Heart left ventricle (tissue), 13 donors: ENCODE measurements at regions not wholly inside any gene's neighbourhood (a gene's known extent, or its start where the extent isn't known, plus 50 kb on each side); places are given as distances from the start of the nearest gene placed in this dataset.

Experiments used
- CTCF ChIP-seq, 12 donors: fragments of 200-600 bp; sonication (generic) in 4 of 12; IDR thresholded peaks; one replicate each; pipeline versions ENCODE4 v1.5.0 to v1.8.0; 2018 to 2022; ENCODE audit warnings: antibody characterized with exemption in 12 of 12, mild to moderate bottlenecking in 5 of 12
- POLR2A ChIP-seq, 2 donors: fragments of 450-650 bp; IDR thresholded peaks; one replicate each; pipeline ENCODE4 v1.6.1; 2017; ENCODE audit warnings: antibody characterized with exemption in 2 of 2, mild to moderate bottlenecking in 2 of 2, moderate library complexity in 2 of 2
- donor health status: ischemic (EF 13 %, LVEDD 7.1; RV severe dilation, severe dysfunction).
- donor health status: DM: no; HTN: yes; CAD: no.
- donor health status: DM: no; HTN: no; CAD: no.
- donor health status: ischemic (EF 25% LVEDD 6.9; RV normal size, moderate dysfunction).
- donor health status: ischemic (EF 25% LVEDD 5.7; RV mildly dilated, moderate dysfunction).
- donor health status: ischemic (EF 35%, LVEDD 5.7; RV mildly dilated, moderate dysfunction).
- donor health status: nonischemic (EF 11% LVEDD 7.7; RV severe dilation, severe dysfunction).
- donor health status: DM: yes; HTN: yes; CAD: no.
- donor health status: PGD.
- donor health status: ischemic (EF 29% LVEDD 5.4; RV normal size, mild dysfunction).
- donor health status: nonischemic (EF 23%, LVEDD 6.1; RV moderate dilation, normal function).

- TF ChIP-seq CTCF (IDR thresholded peaks at IDR 0.05) (no peak), POLR2A (IDR thresholded peaks at IDR 0.05) (no peak)
Measured at GRCh38 chr10:65754112-65754511, 1171.7 kb upstream of the LRRTM3 start.
